Neuronal stem cell (in vitro differentiated cells): ENCODE measurements at regions not wholly inside any gene's neighbourhood (a gene's known extent, or its start where the extent isn't known, plus 50 kb on each side); places are given as distances from the start of the nearest gene placed in this dataset.

Source experiments
- DNase-seq: peaks from one replicate; pipeline ENCODE4 v3.0.0-alpha.2; 2013; ENCODE audit warnings: low spot score
- H2AFZ ChIP-seq: one replicate; pipeline ENCODE4 v1.6.1; 2013; ENCODE audit warnings: mild to moderate bottlenecking, low read length, inconsistent platforms
- H2AK5ac ChIP-seq: 2 replicates; pipeline ENCODE4 v1.6.1; 2013; ENCODE audit warnings: low read depth, mild to moderate bottlenecking, inconsistent platforms, low read length, moderate library complexity, mixed read lengths
- H2BK120ac ChIP-seq: 2 replicates; pipeline ENCODE4 v1.6.1; 2013; ENCODE audit warnings: low read depth, mild to moderate bottlenecking, inconsistent platforms, low read length, moderate library complexity, mixed read lengths
- H2BK12ac ChIP-seq: one replicate; pipeline ENCODE4 v1.6.1; 2013; ENCODE audit warnings: low read length, inconsistent platforms
- H2BK15ac ChIP-seq: 2 replicates; pipeline ENCODE4 v1.6.1; 2013; ENCODE audit warnings: mild to moderate bottlenecking, low read length, inconsistent platforms, mixed read lengths
- H2BK5ac ChIP-seq: one replicate; pipeline ENCODE4 v1.6.1; 2013; ENCODE audit warnings: inconsistent platforms, mild to moderate bottlenecking, low read length, moderate library complexity
- H3K14ac ChIP-seq: one replicate; pipeline ENCODE4 v1.6.1; 2013; ENCODE audit warnings: low read length, inconsistent platforms
- H3K18ac ChIP-seq: 2 replicates; pipeline ENCODE4 v1.6.1; 2013; ENCODE audit warnings: low read length, inconsistent platforms
- H3K23ac ChIP-seq: 2 replicates; pipeline ENCODE4 v1.6.1; 2013; ENCODE audit warnings: low read depth, mild to moderate bottlenecking, mixed read lengths, low read length, inconsistent platforms; ENCODE audit not compliant: poor library complexity
- H3K27ac ChIP-seq: replicated peaks from 3 replicates; pipeline ENCODE4 v1.5.1; 2013; ENCODE audit warnings: low read length, inconsistent platforms
- H3K27me3 ChIP-seq, 3 experiments: 2 replicates each; pipeline ENCODE4 v1.6.1; 2013; ENCODE audit warnings: low read length in 3 of 3, mild to moderate bottlenecking in 2 of 3, inconsistent platforms in 1 of 3, low read depth in 1 of 3, mixed read lengths in 1 of 3, moderate library complexity in 1 of 3; ENCODE audit not compliant: control insufficient read depth in 3 of 3, insufficient read depth in 3 of 3
- H3K36me3 ChIP-seq, 2 donors: replicated peaks in 1 of 2; 2 replicates each; pipeline ENCODE4 v1.6.1; 2013; ENCODE audit warnings: low read length in 2 of 2; ENCODE audit not compliant: control insufficient read depth in 2 of 2, insufficient read depth in 2 of 2
- H3K4ac ChIP-seq: 2 replicates; pipeline ENCODE4 v1.6.1; 2013; ENCODE audit warnings: inconsistent platforms, mild to moderate bottlenecking, low read length, moderate library complexity
- H3K4me1 ChIP-seq, 2 donors: 1 replicate in 1 of 2; 2 replicates in 1 of 2; pipeline ENCODE4 v1.6.1; 2013; ENCODE audit warnings: low read length in 2 of 2, low read depth in 1 of 2; ENCODE audit not compliant: control insufficient read depth in 2 of 2, insufficient read depth in 1 of 2
- H3K4me2 ChIP-seq: one replicate; pipeline ENCODE4 v1.6.1; 2013; ENCODE audit warnings: mild to moderate bottlenecking, low read length, inconsistent platforms; ENCODE audit not compliant: insufficient read depth, poor library complexity, severe bottlenecking
- H3K4me3 ChIP-seq, 2 donors: 2 replicates each; pipeline ENCODE4 v1.5.1; 2013; ENCODE audit warnings: low read length in 2 of 2, mild to moderate bottlenecking in 2 of 2, inconsistent platforms in 1 of 2, moderate library complexity in 1 of 2
- H3K79me1 ChIP-seq: one replicate; pipeline ENCODE4 v1.6.1; 2013; ENCODE audit warnings: low read depth, mild to moderate bottlenecking, inconsistent platforms, low read length, moderate library complexity
- H3K9ac ChIP-seq: one replicate; pipeline ENCODE4 v1.6.1; 2013; ENCODE audit warnings: mild to moderate bottlenecking, low read depth, low read length, inconsistent platforms; ENCODE audit not compliant: poor library complexity
- H3K9me3 ChIP-seq, 2 donors: replicated peaks in 1 of 2; 2 replicates each; pipeline versions ENCODE3 to v1.6.1; 2013; ENCODE audit warnings: low read length in 2 of 2, mild to moderate bottlenecking in 2 of 2, inconsistent platforms in 1 of 2, low read depth in 1 of 2, mixed read lengths in 1 of 2, moderate library complexity in 1 of 2; ENCODE audit not compliant: control insufficient read depth in 2 of 2, insufficient read depth in 1 of 2
- H4K8ac ChIP-seq: one replicate; pipeline ENCODE4 v1.6.1; 2013; ENCODE audit warnings: low read depth, mild to moderate bottlenecking, inconsistent platforms, low read length, moderate library complexity
- H4K91ac ChIP-seq: one replicate; pipeline ENCODE4 v1.6.1; 2013; ENCODE audit warnings: low read length, low read depth, mild to moderate bottlenecking, inconsistent platforms; ENCODE audit not compliant: poor library complexity
- WGBS, 2 donors: extraction: QIAGEN DNeasy Blood & Tissue Kit; methylation state at CpG; one replicate each; pipeline ENCODE4 v1.1.7; 2013; ENCODE audit warnings: missing lambda C conversion rate in 2 of 2, mixed read lengths in 1 of 2; ENCODE audit not compliant: insufficient read length in 2 of 2, insufficient replicate concordance in 1 of 2; ENCODE audit errors: extremely low coverage in 2 of 2; 5-methylcytosine and 5-hydroxymethylcytosine counted together

GRCh38 chr7:94748376-94748775 is 92.4 kb upstream of the SGCE start:
- Histone ChIP-seq H3K79me1 (no peaks in the 10 kb centered on the region), H3K4me1 (peaks cover 3 to 5% of the 10 kb centered on the region in 2 donors), H2AK5ac (no peak overlapping the region), H4K91ac (no peak overlapping the region), H3K27me3 (no peaks in the 10 kb centered on the region), H3K27ac (no peak overlapping the region), H3K4me3 (no peak overlapping the region), H3K9ac (no peak overlapping the region), H3K18ac (no peak overlapping the region), H2BK5ac (no peak overlapping the region), H2BK120ac (no peak overlapping the region), H3K36me3 (no peaks in the 10 kb centered on the region), H4K8ac (no peak overlapping the region), H3K14ac (no peak overlapping the region), H2BK15ac (no peak overlapping the region), H3K4me2 (no peak overlapping the region), H3K4ac (no peak overlapping the region), H2AFZ (no peak overlapping the region), H2BK12ac (no peak overlapping the region), H3K9me3 (no peaks in the 10 kb centered on the region), H3K23ac (no peak overlapping the region)
- DNase-seq: no peak

- no peak overlapping the region for H3K18ac ChIP-seq
- no CpG with 5 or more reads among the region's 2 CpGs for WGBS, 2 donors
Measured at GRCh38 chr7:94760446-94761100, 104.6 kb upstream of the SGCE start.

GRCh38 chr7:94761451-94761850 is 105.5 kb upstream of the SGCE start:
- H3K4me1 ChIP-seq: peaks cover 0 to 3% of the 10 kb centered on the region in 2 donors
- no peak overlapping the region for H2BK120ac ChIP-seq
- no peak overlapping the region for H4K8ac ChIP-seq
- no peak overlapping the region for H3K18ac ChIP-seq
- peak overlapping the region; percentile 28 for H2AFZ ChIP-seq
- H3K27ac ChIP-seq: no peak overlapping the region
- H2AK5ac ChIP-seq: no peak overlapping the region
- no peak overlapping the region for H3K14ac ChIP-seq
- H3K4me3 ChIP-seq: no peak overlapping the region
- no peak overlapping the region for H2BK12ac ChIP-seq
- H3K23ac ChIP-seq: no peak overlapping the region
- no peak overlapping the region for H3K9ac ChIP-seq
- no peaks in the 10 kb centered on the region for H3K27me3 ChIP-seq
- H3K4me2 ChIP-seq: no peak overlapping the region
- H3K4ac ChIP-seq: no peak overlapping the region
- H3K79me1 ChIP-seq: no peaks in the 10 kb centered on the region
- DNase-seq: no peak
- H3K9me3 ChIP-seq: no peaks in the 10 kb centered on the region
- no peak overlapping the region for H4K91ac ChIP-seq
- H3K36me3 ChIP-seq: no peaks in the 10 kb centered on the region
- H2BK15ac ChIP-seq: no peak overlapping the region
- H2BK5ac ChIP-seq: no peak overlapping the region

More at GRCh38 chr7:94760446-94761100, 104.6 kb upstream of the SGCE start:
- Histone ChIP-seq H3K9ac (no peak overlapping the region), H3K14ac (no peak overlapping the region), H3K79me1 (no peaks in the 10 kb centered on the region), H2BK12ac (no peak overlapping the region), H3K27me3 (no peaks in the 10 kb centered on the region), H4K8ac (no peak overlapping the region), H3K36me3 (no peaks in the 10 kb centered on the region), H3K4me3 (no peak overlapping the region), H3K27ac (no peak overlapping the region), H2AFZ (no peak overlapping the region), H3K4ac (no peak overlapping the region), H3K9me3 (peaks cover 0 to 4% of the 10 kb centered on the region in 2 donors), H2BK120ac (no peak overlapping the region), H3K4me1 (peaks cover 0 to 3% of the 10 kb centered on the region in 2 donors), H2BK15ac (no peak overlapping the region), H2AK5ac (no peak overlapping the region), H3K23ac (no peak overlapping the region), H2BK5ac (no peak overlapping the region), H3K4me2 (no peak overlapping the region), H4K91ac (no peak overlapping the region)
- DNase-seq: no peak

GRCh38 chr7:94763268-94763667 is 107.3 kb upstream of the SGCE start:
- peaks cover 0 to 3% of the 10 kb centered on the region in 2 donors for H3K4me1 ChIP-seq

More at GRCh38 chr7:94763268-94763667, 107.3 kb upstream of the SGCE start:
- Histone ChIP-seq H3K9ac (no peak overlapping the region), H3K23ac (no peak overlapping the region), H2AK5ac (no peak overlapping the region), H2BK12ac (no peak overlapping the region), H3K27ac (no peak overlapping the region), H3K79me1 (no peaks in the 10 kb centered on the region), H3K36me3 (no peaks in the 10 kb centered on the region), H4K8ac (no peak overlapping the region), H3K18ac (no peak overlapping the region), H3K4me2 (no peak overlapping the region), H3K4ac (no peak overlapping the region), H3K14ac (no peak overlapping the region), H4K91ac (no peak overlapping the region), H3K9me3 (no peaks in the 10 kb centered on the region), H2BK5ac (no peak overlapping the region), H2AFZ (peak overlapping the region; percentile 98), H3K4me3 (no peak overlapping the region), H2BK120ac (no peak overlapping the region), H3K27me3 (no peaks in the 10 kb centered on the region), H2BK15ac (no peak overlapping the region)
- no peak for DNase-seq
- no CpG with 5 or more reads among the region's 3 CpGs for WGBS, 2 donors
